ENCODE measurements at regions not wholly inside any gene's neighbourhood (a gene's known extent, or its start where the extent isn't known, plus 50 kb on each side); places are given as distances from the start of the nearest gene placed in this dataset.

- Histone ChIP-seq H3K4me3 (no peak overlapping the region), H3K27me3 (no peaks in the 10 kb centered on the region), H3K27ac (no peak overlapping the region), H3K4me1 (no peaks in the 10 kb centered on the region), H3K9me3 (no peaks in the 10 kb centered on the region), H3K9ac (ENCODE audit: low read depth in 2 of 2, low read length in 2 of 2) (no peak overlapping the region), H3K36me3 (no peaks in the 10 kb centered on the region)
- no peak for DNase-seq
- intact Hi-C loops (cut with DNase I): no loop called here
- no peak for TF ChIP-seq CTCF (IDR thresholded peaks at IDR 0.05)
Observed at GRCh38 chr6:40179496-40179895, 245.2 kb upstream of the MOCS1 start.

- Histone ChIP-seq H3K36me3 (no peaks in the 10 kb centered on the region), H3K27me3 (no peaks in the 10 kb centered on the region), H3K27ac (no peak overlapping the region), H3K9me3 (no peaks in the 10 kb centered on the region), H3K4me3 (no peak overlapping the region), H3K9ac (ENCODE audit: low read depth in 2 of 2, low read length in 2 of 2) (no peak overlapping the region), H3K4me1 (no peaks in the 10 kb centered on the region)
- DNase-seq: no peak
- TF ChIP-seq CTCF (IDR thresholded peaks at IDR 0.05): no peak
- intact Hi-C loops (cut with DNase I): no loop called here
Observed at GRCh38 chr6:40177598-40177997, 243.3 kb upstream of the MOCS1 start.

- Histone ChIP-seq H3K9me3 (no peaks in the 10 kb centered on the region), H3K36me3 (no peaks in the 10 kb centered on the region), H3K4me1 (no peaks in the 10 kb centered on the region), H3K9ac (ENCODE audit: low read depth in 2 of 2, low read length in 2 of 2) (no peak overlapping the region), H3K4me3 (no peak overlapping the region), H3K27ac (no peak overlapping the region), H3K27me3 (no peaks in the 10 kb centered on the region)
- intact Hi-C loops (cut with DNase I): no loop called here
- no peak for DNase-seq
- no peak for TF ChIP-seq CTCF (IDR thresholded peaks at IDR 0.05)
Observed at GRCh38 chr6:40176152-40176551, 241.9 kb upstream of the MOCS1 start.

- no peaks in the 10 kb centered on the region for H3K36me3 ChIP-seq
- no peak for TF ChIP-seq CTCF (IDR thresholded peaks at IDR 0.05)
- no peak overlapping the region for H3K9ac ChIP-seq (ENCODE audit: low read depth in 2 of 2, low read length in 2 of 2)
- H3K27ac ChIP-seq: no peak overlapping the region
- no peaks in the 10 kb centered on the region for H3K27me3 ChIP-seq
- DNase-seq: no peak
- intact Hi-C loops (cut with DNase I): no loop called here
- no peak overlapping the region for H3K4me3 ChIP-seq
- H3K9me3 ChIP-seq: no peaks in the 10 kb centered on the region
- no peaks in the 10 kb centered on the region for H3K4me1 ChIP-seq
Observed at GRCh38 chr6:40172272-40172671, 238.0 kb upstream of the MOCS1 start.

GRCh38 chr6:40171343-40171742 lies 237.1 kb upstream of the MOCS1 start:
- Histone ChIP-seq H3K4me1 (no peaks in the 10 kb centered on the region), H3K9me3 (no peaks in the 10 kb centered on the region), H3K27me3 (no peaks in the 10 kb centered on the region), H3K27ac (no peak overlapping the region), H3K9ac (ENCODE audit: low read depth in 2 of 2, low read length in 2 of 2) (no peak overlapping the region), H3K4me3 (no peak overlapping the region), H3K36me3 (no peaks in the 10 kb centered on the region)
- intact Hi-C loops (cut with DNase I): no loop called here
- no peak for TF ChIP-seq CTCF (IDR thresholded peaks at IDR 0.05)
- no peak for DNase-seq

GRCh38 chr6:40170856-40171255 lies 236.6 kb upstream of the MOCS1 start:
- Histone ChIP-seq H3K9ac (ENCODE audit: low read depth in 2 of 2, low read length in 2 of 2) (no peak overlapping the region), H3K9me3 (no peaks in the 10 kb centered on the region), H3K36me3 (no peaks in the 10 kb centered on the region), H3K4me1 (no peaks in the 10 kb centered on the region), H3K4me3 (no peak overlapping the region), H3K27ac (no peak overlapping the region), H3K27me3 (no peaks in the 10 kb centered on the region)
- TF ChIP-seq CTCF (IDR thresholded peaks at IDR 0.05): no peak
- intact Hi-C loops (cut with DNase I): no loop called here
- DNase-seq: no peak
